Transverse colon (tissue), 4 donors: ENCODE measurements at regions not wholly inside any gene's neighbourhood (a gene's known extent, or its start where the extent isn't known, plus 50 kb on each side); places are given as distances from the start of the nearest gene placed in this dataset.

Source experiments
- CTCF ChIP-seq, 5 experiments: fragments of 200-600 bp in 3 of 5; fragments of 450-650 bp in 2 of 5; sonication (generic) in 3 of 5; IDR thresholded peaks; 1 replicate in 2 of 5; 2 replicates in 3 of 5; pipeline ENCODE4 v1.5.1; 2016 to 2017; ENCODE audit warnings: antibody characterized with exemption in 5 of 5, inconsistent platforms in 3 of 5, mild to moderate bottlenecking in 2 of 5, moderate library complexity in 1 of 5
- POLR2A ChIP-seq: fragments of 450-650 bp; IDR thresholded peaks from one replicate; pipeline ENCODE4 v1.6.1; 2016; ENCODE audit warnings: antibody characterized with exemption, mild to moderate bottlenecking, moderate library complexity
- POLR2AphosphoS5 ChIP-seq, 3 donors: sonication (generic); formaldehyde crosslinking; IDR thresholded peaks; one replicate each; pipeline ENCODE4 v1.6.1; 2016; ENCODE audit warnings: antibody characterized with exemption in 3 of 3

- TF ChIP-seq CTCF (IDR thresholded peaks at IDR 0.05), result no peak
- no peak for TF ChIP-seq POLR2A
- TF ChIP-seq POLR2AphosphoS5 (IDR thresholded peaks at IDR 0.05), result no peak
Measured at GRCh38 chr15:47609693-47610092, 107.6 kb upstream of the SEMA6D start.
